DOHH2 (cell line): ENCODE measurements at regions not wholly inside any gene's neighbourhood (a gene's known extent, or its start where the extent isn't known, plus 50 kb on each side); places are given as distances from the start of the nearest gene placed in this dataset.
"Not testable (repeated sequence)": the region's sequence is repeated elsewhere in the genome, so short reads cannot be mapped to it uniquely, and the experiment has no call there.

Experiments
- H3F3A ChIP-seq: fragments of 200-600 bp; sonication (generic), shearing (Covaris generic); 2 replicates; pipeline ENCODE4 v1.6.0; 2016; ENCODE audit warnings: antibody characterized with exemption, mild to moderate bottlenecking; ENCODE audit not compliant: control insufficient read depth, insufficient read depth
- H3K27ac ChIP-seq: fragments of 200-600 bp; sonication (generic); 2 replicates; pipeline ENCODE4 v1.5.1; 2014; ENCODE audit warnings: low read depth, mild to moderate bottlenecking, low read length, moderate library complexity
- H3K27me3 ChIP-seq: fragments of 200-600 bp; sonication (generic); 2 replicates; pipeline ENCODE4 v1.6.1; 2014; ENCODE audit warnings: mild to moderate bottlenecking, low read length, mixed read lengths; ENCODE audit not compliant: control insufficient read depth
- H3K36me3 ChIP-seq: fragments of 200-600 bp; sonication (generic); 2 replicates; pipeline ENCODE4 v1.6.1; 2014; ENCODE audit warnings: mild to moderate bottlenecking, low read length, moderate library complexity, mixed read lengths; ENCODE audit not compliant: control insufficient read depth
- H3K4me1 ChIP-seq: fragments of 200-600 bp; sonication (generic); 2 replicates; pipeline ENCODE4 v1.6.1; 2014; ENCODE audit warnings: mild to moderate bottlenecking, low read length, mixed read lengths; ENCODE audit not compliant: control insufficient read depth
- H3K4me2 ChIP-seq: fragments of 200-600 bp; sonication (generic); 2 replicates; pipeline ENCODE4 v1.6.0; 2014; ENCODE audit warnings: mild to moderate bottlenecking, low read length, moderate library complexity
- H3K4me3 ChIP-seq: fragments of 200-600 bp; sonication (generic); 2 replicates; pipeline ENCODE4 v1.5.1; 2014; ENCODE audit warnings: mild to moderate bottlenecking, low read length, mixed read lengths
- H3K79me2 ChIP-seq: fragments of 200-600 bp; sonication (generic); 2 replicates; pipeline ENCODE4 v1.6.1; 2014; ENCODE audit warnings: mild to moderate bottlenecking, low read length, mixed read lengths; ENCODE audit not compliant: control insufficient read depth
- H3K9me2 ChIP-seq: fragments of 200-600 bp; sonication (generic); replicated peaks from 2 replicates; pipeline ENCODE4 v1.6.1; 2014; ENCODE audit warnings: mild to moderate bottlenecking, low read length, mixed read lengths; ENCODE audit not compliant: control insufficient read depth
- H3K9me3 ChIP-seq: fragments of 200-600 bp; sonication (generic); 2 replicates; pipeline ENCODE4 v1.6.1; 2014; ENCODE audit warnings: antibody characterized with exemption, low read length, mixed read lengths; ENCODE audit not compliant: control insufficient read depth, insufficient read depth
- H4K20me1 ChIP-seq: fragments of 200-600 bp; sonication (generic); 2 replicates; pipeline ENCODE4 v1.6.0; 2014; ENCODE audit warnings: low read depth, mild to moderate bottlenecking, antibody characterized with exemption, low read length, moderate library complexity; ENCODE audit not compliant: control insufficient read depth, insufficient read depth
- EZH2phosphoT487 ChIP-seq: fragments of 200-600 bp; sonication (generic); IDR thresholded peaks from 2 replicates; pipeline ENCODE4 v1.6.1; 2017; ENCODE audit warnings: borderline replicate concordance, mild to moderate bottlenecking, antibody characterized with exemption, low read length, moderate library complexity, mixed read lengths
- TF ChIP-seq, protein P1 (sequence below): fragments of 200-600 bp; sonication (generic); IDR thresholded peaks from one replicate; pipeline ENCODE4 v1.5.1; 2014; ENCODE audit warnings: antibody characterized with exemption, mild to moderate bottlenecking, low read depth, low read length; ENCODE audit not compliant: poor library complexity, severe bottlenecking

DNA sequence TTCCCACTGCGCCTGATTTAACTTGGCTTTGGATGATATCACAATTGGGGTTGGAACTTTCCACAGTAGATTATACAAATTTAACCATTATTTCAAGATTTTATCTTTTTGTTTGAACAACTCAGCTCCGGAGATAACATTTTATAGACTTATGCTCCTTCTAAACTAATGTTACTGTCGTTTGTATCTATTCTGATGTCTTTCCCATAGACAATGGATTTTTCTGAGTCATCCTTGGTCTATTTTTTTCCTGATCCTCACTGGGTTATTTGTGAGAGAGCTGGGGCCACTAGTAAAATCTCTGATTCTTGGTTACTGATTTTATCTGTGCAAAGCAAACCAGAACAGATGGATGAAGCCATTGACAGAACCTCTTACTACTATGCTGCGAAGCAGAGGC, 175.1 kb downstream of the SLC38A4 start:
- Histone ChIP-seq H3K27me3 (no peaks in the 10 kb centered on the region; the same call in 1 of the 2 replicates), H3K36me3 (no peaks in the 10 kb centered on the region), H3K9me3 (no peaks in the 10 kb centered on the region; the same call in 1 of the 2 replicates), H3K79me2 (no peaks in the 10 kb centered on the region), H3K27ac (no peak overlapping the region), H3K4me1 (no peaks in the 10 kb centered on the region), H3K4me3 (no peak overlapping the region), H4K20me1 (no peaks in the 10 kb centered on the region), H3F3A (no peaks in the 10 kb centered on the region), H3K9me2 (no peaks in the 10 kb centered on the region), H3K4me2 (no peak overlapping the region)
- TF ChIP-seq, protein P1, sequence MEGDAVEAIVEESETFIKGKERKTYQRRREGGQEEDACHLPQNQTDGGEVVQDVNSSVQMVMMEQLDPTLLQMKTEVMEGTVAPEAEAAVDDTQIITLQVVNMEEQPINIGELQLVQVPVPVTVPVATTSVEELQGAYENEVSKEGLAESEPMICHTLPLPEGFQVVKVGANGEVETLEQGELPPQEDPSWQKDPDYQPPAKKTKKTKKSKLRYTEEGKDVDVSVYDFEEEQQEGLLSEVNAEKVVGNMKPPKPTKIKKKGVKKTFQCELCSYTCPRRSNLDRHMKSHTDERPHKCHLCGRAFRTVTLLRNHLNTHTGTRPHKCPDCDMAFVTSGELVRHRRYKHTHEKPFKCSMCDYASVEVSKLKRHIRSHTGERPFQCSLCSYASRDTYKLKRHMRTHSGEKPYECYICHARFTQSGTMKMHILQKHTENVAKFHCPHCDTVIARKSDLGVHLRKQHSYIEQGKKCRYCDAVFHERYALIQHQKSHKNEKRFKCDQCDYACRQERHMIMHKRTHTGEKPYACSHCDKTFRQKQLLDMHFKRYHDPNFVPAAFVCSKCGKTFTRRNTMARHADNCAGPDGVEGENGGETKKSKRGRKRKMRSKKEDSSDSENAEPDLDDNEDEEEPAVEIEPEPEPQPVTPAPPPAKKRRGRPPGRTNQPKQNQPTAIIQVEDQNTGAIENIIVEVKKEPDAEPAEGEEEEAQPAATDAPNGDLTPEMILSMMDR: no peak
- TF ChIP-seq EZH2phosphoT487: no peak

DNA sequence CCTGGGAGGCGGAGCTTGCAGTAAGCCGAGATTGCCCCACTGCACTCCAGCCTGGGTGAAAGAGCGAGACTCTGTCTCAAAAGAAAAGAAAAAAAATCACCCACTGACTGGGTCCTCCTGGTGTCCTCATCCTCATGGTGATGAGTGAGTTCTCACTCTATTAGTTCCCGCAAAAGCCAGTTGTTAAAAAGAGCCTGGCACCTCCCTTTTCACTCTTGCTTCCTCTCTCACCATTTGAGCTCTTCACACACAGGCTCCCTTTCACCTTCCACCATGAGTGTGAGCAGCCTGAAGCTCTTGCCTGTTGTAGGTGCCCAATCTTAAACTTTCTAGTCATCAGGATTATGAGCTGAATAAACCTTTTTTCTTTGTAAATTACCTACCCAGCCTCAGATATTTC, 176.4 kb downstream of the SLC38A4 start:
- H3K9me2 ChIP-seq: no peaks in the 10 kb centered on the region
- H3K27ac ChIP-seq: no peak overlapping the region
- H3K36me3 ChIP-seq: no peaks in the 10 kb centered on the region
- no peak for TF ChIP-seq EZH2phosphoT487
- TF ChIP-seq, protein P1: no peak
- no peak overlapping the region for H3K4me3 ChIP-seq
- H3K4me1 ChIP-seq: no peaks in the 10 kb centered on the region
- H3F3A ChIP-seq: no peaks in the 10 kb centered on the region
- H3K79me2 ChIP-seq: no peaks in the 10 kb centered on the region
- H3K27me3 ChIP-seq: no peaks in the 10 kb centered on the region; the same call in 1 of the 2 replicates
- no peaks in the 10 kb centered on the region for H4K20me1 ChIP-seq
- no peaks in the 10 kb centered on the region; the same call in 1 of the 2 replicates for H3K9me3 ChIP-seq
- H3K4me2 ChIP-seq: no peak overlapping the region

DNA sequence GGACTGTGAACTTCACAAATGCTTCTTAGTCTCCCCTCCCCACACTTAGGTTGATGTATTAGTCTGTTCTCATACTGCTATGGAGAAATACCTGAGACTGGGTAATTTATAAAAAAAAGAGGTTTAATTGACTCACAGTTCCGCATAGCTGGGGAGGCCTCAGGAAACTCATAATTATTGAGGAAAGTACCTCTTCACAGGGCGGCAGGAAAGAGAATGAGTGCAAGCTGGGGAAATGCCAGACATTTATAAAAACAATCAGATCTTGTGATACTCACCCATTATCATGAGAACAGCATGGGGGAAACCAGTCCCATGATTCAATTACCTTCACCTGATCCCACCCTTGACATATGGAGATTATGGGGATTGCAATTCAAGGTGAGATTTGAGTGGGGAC, 178.8 kb downstream of the SLC38A4 start:
- Histone ChIP-seq H3K36me3 (no peaks in the 10 kb centered on the region), H3K9me3 (no peaks in the 10 kb centered on the region; the same call in 1 of the 2 replicates), H3F3A (no peaks in the 10 kb centered on the region), H3K4me3 (no peak overlapping the region), H3K27me3 (no peaks in the 10 kb centered on the region; the same call in 1 of the 2 replicates), H4K20me1 (no peaks in the 10 kb centered on the region), H3K79me2 (no peaks in the 10 kb centered on the region), H3K4me1 (no peaks in the 10 kb centered on the region), H3K4me2 (no peak overlapping the region), H3K9me2 (no peaks in the 10 kb centered on the region), H3K27ac (no peak overlapping the region)
- no peak for TF ChIP-seq EZH2phosphoT487

DNA sequence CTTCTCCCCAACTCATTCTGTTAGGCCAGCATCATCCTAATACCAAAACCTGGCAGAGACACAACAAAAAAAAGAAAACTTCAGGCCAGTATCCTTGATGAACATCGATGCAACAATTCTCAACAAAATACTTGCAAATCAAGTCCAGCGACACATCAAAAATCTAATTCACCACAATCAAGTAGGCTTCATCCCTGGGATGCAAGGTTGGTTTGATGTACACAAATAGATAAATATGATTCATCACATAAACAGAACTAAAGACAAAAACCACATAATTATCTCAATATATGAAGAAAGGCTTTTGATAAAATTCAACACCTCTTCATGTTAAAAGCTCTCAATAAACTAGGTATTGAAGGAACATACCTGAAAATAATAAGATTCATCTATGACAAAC, 184.1 kb downstream of the SLC38A4 start:
- not testable (repeated sequence) for H3K4me3 ChIP-seq, H3K9me2 ChIP-seq, H3K36me3 ChIP-seq, H3K4me2 ChIP-seq, H4K20me1 ChIP-seq, H3K4me1 ChIP-seq, H3K27ac ChIP-seq, H3K9me3 ChIP-seq, H3F3A ChIP-seq, H3K79me2 ChIP-seq, H3K27me3 ChIP-seq
